ENCODE measurements at regions not wholly inside any gene's neighbourhood (a gene's known extent, or its start where the extent isn't known, plus 50 kb on each side); places are given as distances from the start of the nearest gene placed in this dataset.
"Not testable (repeated sequence)": the region's sequence is repeated elsewhere in the genome, so short reads cannot be mapped to it uniquely, and the experiment has no call there.

GRCh38 chr9:94033383-94033782, 50.9 kb upstream of the PTPDC1 start:
- DNase-seq (ENCODE audit: low read depth) = no peak

GRCh38 chr9:94031946-94032345, 52.3 kb upstream of the PTPDC1 start:
- DNase-seq (ENCODE audit: low read depth) = no peak

- DNase-seq (ENCODE audit: low read depth) = no peak
Measured at GRCh38 chr9:94031380-94031779, 52.9 kb upstream of the PTPDC1 start.

GRCh38 chr9:94030318-94031179, 53.7 kb upstream of the PTPDC1 start:
- DNase-seq (ENCODE audit: low read depth) = peak; percentile 59

- DNase-seq (ENCODE audit: low read depth) = no peak
Measured at GRCh38 chr9:94029932-94030317, 54.3 kb upstream of the PTPDC1 start.

- DNase-seq (ENCODE audit: low read depth) = no peak
Measured at GRCh38 chr9:94026816-94027215, 57.4 kb upstream of the PTPDC1 start.

GRCh38 chr9:94022476-94022875, 61.8 kb upstream of the PTPDC1 start:
- not testable (repeated sequence) for DNase-seq (ENCODE audit: low read depth)

- DNase-seq (ENCODE audit: low read depth) = not testable (repeated sequence)
Measured at GRCh38 chr9:94020836-94021235, 63.4 kb upstream of the PTPDC1 start.

GRCh38 chr9:94018628-94019027, 63.5 kb upstream of the BARX1 start:
- DNase-seq (ENCODE audit: low read depth) = no peak

GRCh38 chr9:94017939-94018531, 62.9 kb upstream of the BARX1 start:
- no peak for DNase-seq (ENCODE audit: low read depth)

- DNase-seq (ENCODE audit: low read depth) = no peak
Measured at GRCh38 chr9:94016744-94017143, 61.6 kb upstream of the BARX1 start.

GRCh38 chr9:94014920-94015319, 59.8 kb upstream of the BARX1 start:
- DNase-seq (ENCODE audit: low read depth) = no peak

- DNase-seq (ENCODE audit: low read depth) = no peak
Measured at GRCh38 chr9:94014066-94014654, 59.0 kb upstream of the BARX1 start.

GRCh38 chr9:94010980-94011533, 55.9 kb upstream of the BARX1 start:
- DNase-seq (ENCODE audit: low read depth) = no peak

GRCh38 chr9:94005272-94005901, 50.2 kb upstream of the BARX1 start:
- no peak for DNase-seq (ENCODE audit: low read depth)
